Progenitor cell of endocrine pancreas (in vitro differentiated cells): ENCODE measurements at regions not wholly inside any gene's neighbourhood (a gene's known extent, or its start where the extent isn't known, plus 50 kb on each side); places are given as distances from the start of the nearest gene placed in this dataset.

Source experiments
- DNase-seq: peaks from one replicate; pipeline ENCODE4 v3.0.0; 2021; ENCODE audit warnings: low spot score; ENCODE audit not compliant: unreplicated experiment
- H3K27ac Mint-ChIP-seq: 2 replicates; pipeline ENCODE4 v1.8.0; 2021; ENCODE audit warnings: mild to moderate bottlenecking, moderate library complexity, mixed read lengths
- H3K27me3 Mint-ChIP-seq: 2 replicates; pipeline ENCODE4 v1.8.0; 2021; ENCODE audit warnings: mixed read lengths
- H3K36me3 Mint-ChIP-seq: 2 replicates; pipeline ENCODE4 v1.8.0; 2022; ENCODE audit warnings: mixed read lengths; ENCODE audit not compliant: insufficient read depth
- H3K4me1 Mint-ChIP-seq: 2 replicates; pipeline ENCODE4 v1.8.0; 2021; ENCODE audit warnings: low read depth, mixed read lengths
- H3K4me3 Mint-ChIP-seq: 2 replicates; pipeline ENCODE4 v1.8.0; 2021; ENCODE audit warnings: low read depth, mild to moderate bottlenecking, moderate library complexity, mixed read lengths
- H3K9me3 Mint-ChIP-seq: 2 replicates; pipeline ENCODE4 v1.8.0; 2021; ENCODE audit warnings: low read depth, mixed read lengths
- CTCF ChIP-seq: fragments of 200-600 bp; sonication (generic); IDR thresholded peaks from one replicate; pipeline ENCODE4 v1.5.0; 2021; ENCODE audit warnings: antibody characterized with exemption, mild to moderate bottlenecking; ENCODE audit not compliant: unreplicated experiment

- Mint-ChIP-seq H3K27me3 (peaks cover 11% of the 10 kb centered on the region), H3K27ac (no peak overlapping the region), H3K4me3 (no peak overlapping the region), H3K9me3 (peaks cover 5% of the 10 kb centered on the region), H3K4me1 (no peaks in the 10 kb centered on the region), H3K36me3 (no peaks in the 10 kb centered on the region)
- no peak for DNase-seq
- TF ChIP-seq CTCF = no peak
These were observed 118.0 kb upstream of the SEC14L1 start for GRCh38 chr17:77022766-77023165.

GRCh38 chr17:77025781-77026180 lies 115.0 kb upstream of the SEC14L1 start:
- Mint-ChIP-seq H3K27me3 (peaks cover 14% of the 10 kb centered on the region), H3K4me1 (no peaks in the 10 kb centered on the region), H3K4me3 (no peak overlapping the region), H3K27ac (no peak overlapping the region), H3K36me3 (no peaks in the 10 kb centered on the region), H3K9me3 (peaks cover 5% of the 10 kb centered on the region)
- TF ChIP-seq CTCF = no peak
- DNase-seq = no peak

GRCh38 chr17:77027271-77027889 lies 113.4 kb upstream of the SEC14L1 start:
- Mint-ChIP-seq H3K27ac (no peak overlapping the region), H3K4me3 (no peak overlapping the region), H3K36me3 (no peaks in the 10 kb centered on the region), H3K27me3 (peaks cover 14% of the 10 kb centered on the region), H3K4me1 (no peaks in the 10 kb centered on the region), H3K9me3 (peaks cover 5% of the 10 kb centered on the region)
- no peak for DNase-seq
- TF ChIP-seq CTCF = no peak

- TF ChIP-seq CTCF = no peak
- Mint-ChIP-seq H3K9me3 (peaks cover 5% of the 10 kb centered on the region), H3K27ac (no peak overlapping the region), H3K4me1 (no peaks in the 10 kb centered on the region), H3K36me3 (no peaks in the 10 kb centered on the region), H3K27me3 (peaks cover 21% of the 10 kb centered on the region), H3K4me3 (no peak overlapping the region)
- no peak for DNase-seq
These were observed 111.9 kb upstream of the SEC14L1 start for GRCh38 chr17:77028900-77029299.

GRCh38 chr17:77032929-77033328 lies 107.8 kb upstream of the SEC14L1 start:
- H3K27me3 Mint-ChIP-seq = peaks cover 15% of the 10 kb centered on the region
- peaks cover 13% of the 10 kb centered on the region for H3K4me1 Mint-ChIP-seq
- no peak overlapping the region for H3K4me3 Mint-ChIP-seq
- no peak for DNase-seq
- no peaks in the 10 kb centered on the region for H3K9me3 Mint-ChIP-seq
- no peak overlapping the region for H3K27ac Mint-ChIP-seq
- no peaks in the 10 kb centered on the region for H3K36me3 Mint-ChIP-seq
- no peak for TF ChIP-seq CTCF
